HG02938 (cell line): ENCODE measurements at regions not wholly inside any gene's neighbourhood (a gene's known extent, or its start where the extent isn't known, plus 50 kb on each side); places are given as distances from the start of the nearest gene placed in this dataset.

Experiments
- ATAC-seq: cut with Tn5 transposase; IDR thresholded peaks from one replicate; pipeline ENCODE4 v1.9.1; 2021; ENCODE audit warnings: mild to moderate bottlenecking, moderate library complexity; ENCODE audit not compliant: unreplicated experiment

DNA sequence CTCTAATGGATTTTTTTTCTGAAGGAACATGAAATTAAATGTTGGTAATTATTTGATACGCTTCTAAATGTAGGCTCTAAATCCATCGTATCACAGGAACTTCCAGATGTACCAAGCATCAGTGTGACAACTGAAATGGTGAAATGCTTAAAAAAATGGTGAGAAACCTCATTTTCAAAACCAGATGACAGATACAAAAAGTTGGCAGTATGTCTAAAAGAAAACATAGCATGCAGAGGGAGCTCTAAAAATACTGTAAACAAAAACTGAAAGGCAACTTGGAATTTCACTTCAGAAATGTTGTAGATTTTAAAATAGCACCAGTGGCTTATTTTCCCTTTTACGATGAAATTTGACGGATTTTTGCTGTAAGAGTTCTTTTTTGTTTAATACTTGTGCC lies 1043.6 kb upstream of the WWC1 start:
- ATAC-seq, result no peak

DNA sequence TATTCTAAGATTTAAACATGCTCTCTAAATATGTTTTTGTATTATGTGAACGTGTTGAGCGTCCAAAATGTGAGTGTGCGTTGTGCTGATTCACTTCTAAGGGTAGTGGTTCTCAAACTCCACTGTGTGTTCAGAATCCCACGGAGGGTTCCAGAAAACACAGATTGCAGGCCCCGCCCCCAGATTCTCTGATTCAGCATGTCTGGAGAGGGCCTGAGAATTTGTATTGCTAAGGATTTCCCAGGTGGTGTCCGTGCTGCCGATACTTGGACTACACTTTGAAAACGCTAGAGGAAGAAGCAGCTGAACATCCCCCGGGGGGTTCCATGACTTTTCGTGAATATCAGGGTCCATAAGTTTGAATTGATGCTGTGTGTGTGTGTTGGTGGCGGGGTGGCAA lies 1043.2 kb upstream of the WWC1 start:
- no peak for ATAC-seq

DNA sequence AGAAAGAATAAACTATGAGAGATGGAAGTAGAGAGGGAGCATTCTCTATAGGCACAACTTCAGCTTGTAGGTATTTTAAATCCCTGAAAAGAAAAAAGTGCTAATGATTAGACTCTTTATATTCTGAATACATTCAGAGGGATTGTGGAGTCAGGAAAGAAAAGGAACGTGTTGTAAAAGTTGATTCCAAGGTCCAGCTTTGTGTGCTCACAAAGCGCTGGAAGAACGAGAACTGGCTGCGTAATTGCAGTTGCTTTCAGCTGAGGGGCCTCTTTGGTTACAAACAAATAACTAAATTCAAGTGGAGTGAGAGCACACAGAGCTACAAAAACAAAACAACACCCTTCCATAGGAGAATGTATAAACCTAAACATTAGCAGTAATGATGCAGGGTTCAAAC lies 1040.4 kb upstream of the WWC1 start:
- no peak for ATAC-seq

DNA sequence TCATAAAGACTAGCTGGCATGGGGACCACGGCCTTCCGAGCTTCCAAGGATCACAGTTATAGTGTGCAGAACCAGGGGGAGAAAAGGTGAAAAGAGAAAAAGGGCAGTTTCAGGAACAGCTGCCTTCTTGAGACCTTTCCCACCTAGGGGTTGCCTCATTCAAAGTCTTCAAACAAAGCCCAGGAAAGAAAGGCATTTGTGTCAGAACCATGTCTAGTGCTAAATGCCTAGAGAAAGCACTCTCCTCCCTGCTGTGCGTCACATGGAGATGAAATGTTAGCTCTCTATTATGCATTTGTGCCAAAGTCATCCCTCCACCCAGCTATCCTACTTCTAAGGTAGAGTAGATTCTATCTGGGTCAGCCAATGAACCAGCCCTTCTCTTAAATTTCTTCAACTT lies 1037.3 kb upstream of the WWC1 start:
- ATAC-seq, result no peak

DNA sequence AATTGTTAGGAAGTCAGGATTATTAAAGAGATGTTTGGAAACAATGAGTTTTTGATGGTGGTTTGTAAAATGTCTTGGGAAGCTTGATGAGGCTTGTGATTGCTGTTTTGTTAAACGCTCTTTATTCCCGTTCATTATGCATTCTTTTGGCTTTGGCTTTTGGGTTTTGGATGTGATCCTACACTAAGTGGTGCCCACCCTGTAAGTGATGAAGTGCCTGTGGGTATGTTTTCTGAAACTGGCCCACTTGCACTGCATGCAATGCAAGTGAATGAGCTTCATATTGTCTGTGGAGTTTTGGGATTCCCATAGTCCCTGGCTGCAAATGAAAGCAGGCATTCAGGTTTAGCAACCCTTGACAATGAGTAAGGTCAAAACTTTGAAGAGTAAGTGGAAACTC lies 1035.5 kb upstream of the WWC1 start:
- ATAC-seq, result no peak

DNA sequence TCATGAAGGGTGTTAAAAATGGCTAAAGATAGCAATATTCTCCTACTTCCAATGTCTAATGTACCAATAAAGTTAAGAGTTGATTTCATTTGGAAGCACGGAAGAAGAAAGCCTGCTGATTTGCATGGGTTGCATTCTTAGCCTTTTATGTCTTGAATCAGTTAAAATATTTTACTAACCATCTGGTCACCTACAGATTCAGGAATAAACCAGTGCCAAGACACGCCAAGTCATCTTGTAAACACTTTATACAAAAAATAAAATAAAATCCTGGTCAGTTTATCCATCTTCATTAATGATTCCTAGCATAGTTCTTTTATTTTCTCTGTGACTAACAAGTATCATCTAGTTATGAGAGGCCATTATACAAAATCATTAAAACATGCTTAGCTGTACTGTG lies 1031.6 kb upstream of the WWC1 start:
- ATAC-seq, result no peak

DNA sequence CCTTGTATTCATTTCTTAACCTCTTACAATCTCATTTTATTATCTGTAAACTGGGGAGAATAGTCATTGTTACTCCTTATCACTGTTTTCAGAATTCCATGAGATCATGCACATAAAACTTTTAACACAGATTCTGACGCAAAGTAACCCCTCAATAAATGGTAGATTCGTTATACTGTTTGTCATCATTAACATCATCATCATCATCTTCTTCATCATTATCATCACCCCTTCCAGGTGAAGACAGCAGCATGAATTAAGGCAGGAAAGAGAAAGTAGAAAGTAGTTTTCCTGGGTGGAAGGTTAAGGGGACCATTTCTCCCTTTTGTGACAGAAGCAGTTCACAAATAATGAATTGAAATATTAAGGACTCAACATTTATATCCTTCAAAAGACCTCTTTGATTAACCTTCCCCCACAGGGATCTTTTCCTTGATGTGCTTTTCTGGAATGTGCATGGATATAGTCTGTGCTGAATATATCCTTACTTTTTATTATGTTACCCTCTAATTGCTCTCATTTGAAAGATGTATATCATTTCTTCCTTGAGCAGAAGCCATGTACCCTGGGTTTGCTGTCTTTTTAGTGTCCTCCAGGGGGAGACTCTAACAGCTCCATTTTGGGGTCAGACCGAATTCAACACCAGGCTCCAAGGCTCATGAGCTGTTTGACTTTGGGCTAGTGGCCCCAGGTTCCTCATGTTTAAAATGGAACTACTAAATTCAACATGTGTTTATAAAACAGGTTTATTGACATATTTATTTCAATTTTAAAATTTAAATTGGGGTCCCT lies 1029.9 kb upstream of the WWC1 start:
- ATAC-seq, result no peak

DNA sequence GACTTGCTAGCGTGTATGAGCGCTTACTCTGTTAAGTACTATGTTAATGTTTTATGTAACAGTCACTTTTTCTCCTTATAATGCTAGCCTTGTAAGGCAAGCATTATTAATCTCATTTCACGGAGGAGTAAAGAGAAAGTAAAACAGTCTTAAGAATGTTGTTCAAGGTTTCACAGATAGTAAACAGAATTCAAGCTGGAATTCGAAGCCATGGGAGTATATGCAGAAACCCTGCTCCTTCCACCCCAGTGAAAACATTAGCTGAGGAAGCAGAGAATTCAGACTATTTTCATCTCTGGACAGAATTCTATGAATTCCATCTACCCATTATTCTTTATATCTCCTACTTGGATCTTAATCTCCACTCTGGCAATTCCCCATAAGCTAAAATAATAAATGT lies 1028.3 kb upstream of the WWC1 start:
- no peak for ATAC-seq

DNA sequence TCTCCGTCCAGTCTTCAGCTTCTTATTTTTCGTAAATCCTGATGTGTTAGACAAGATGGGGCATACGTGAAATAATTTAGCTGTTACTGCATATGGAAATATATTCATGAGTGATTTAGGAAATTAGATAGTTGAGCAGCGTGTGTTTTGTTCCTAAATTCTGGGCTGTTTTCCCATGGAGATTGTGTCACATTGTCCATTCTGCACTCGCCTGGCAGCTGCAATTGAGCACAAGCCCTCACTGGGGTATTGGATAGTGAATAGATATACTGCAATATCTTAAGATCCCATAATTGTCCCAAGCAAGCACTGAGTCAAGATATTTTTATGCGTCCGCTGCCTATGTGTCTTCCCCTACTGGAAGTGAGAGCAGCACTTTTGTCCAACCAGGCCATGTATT lies 1027.1 kb upstream of the WWC1 start:
- no peak for ATAC-seq

DNA sequence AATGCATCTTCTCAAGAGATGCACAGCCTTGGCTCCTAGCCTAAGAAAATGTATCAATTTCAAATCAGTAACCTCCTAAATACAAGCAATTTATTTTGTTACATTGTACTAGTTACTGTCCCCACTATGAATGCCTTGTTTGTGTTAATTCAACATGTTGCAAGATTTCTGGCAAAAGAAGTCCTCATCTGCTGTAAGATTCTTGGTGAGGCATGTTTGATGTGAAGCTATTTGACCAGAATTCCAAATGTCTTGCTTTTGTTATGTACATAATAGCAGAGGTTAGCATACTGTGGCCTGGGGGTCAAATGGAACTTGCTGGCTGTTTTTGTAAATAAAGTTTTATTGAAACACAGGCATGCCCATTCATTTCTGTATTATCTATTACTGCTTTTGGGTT lies 1023.1 kb upstream of the WWC1 start:
- no peak for ATAC-seq

DNA sequence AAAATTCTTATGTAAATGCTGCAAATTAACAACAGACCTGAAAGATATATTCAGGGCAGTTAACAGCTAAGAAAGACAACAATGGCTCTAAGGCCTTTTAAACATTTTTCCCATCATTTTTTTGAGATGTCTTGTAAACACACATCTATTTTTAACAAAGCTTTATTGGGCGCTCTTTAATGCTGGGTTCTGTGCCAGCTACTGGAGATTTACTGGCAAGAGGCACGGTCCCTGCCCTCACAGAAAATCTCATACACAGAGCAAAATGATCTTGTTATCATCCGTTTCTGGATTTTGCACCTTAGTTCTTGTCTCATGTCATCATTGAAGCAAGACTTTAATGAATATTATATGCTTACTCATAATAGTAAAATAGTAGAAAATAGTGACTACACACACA lies 1022.3 kb upstream of the WWC1 start:
- no peak for ATAC-seq

DNA sequence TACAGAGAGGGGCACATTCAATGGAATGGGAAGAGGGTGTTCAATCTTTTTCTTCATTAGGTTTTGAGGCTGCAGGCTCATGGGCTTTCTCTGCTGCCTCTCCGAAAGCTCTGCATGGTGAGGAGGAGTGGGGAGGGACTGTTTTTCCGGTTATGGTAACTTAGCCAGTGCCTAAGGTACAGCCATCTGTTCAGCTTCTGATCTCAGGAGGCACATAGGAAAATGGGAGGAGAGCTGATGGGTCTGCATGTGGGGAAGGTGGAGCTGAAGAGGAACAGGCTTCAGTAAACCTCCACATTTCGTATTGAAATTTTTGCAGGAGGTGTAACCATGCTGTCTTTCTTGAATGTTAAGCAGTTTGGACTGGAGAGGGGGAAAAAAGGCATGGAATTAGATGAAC lies 1020.4 kb upstream of the WWC1 start:
- ATAC-seq, result no peak

DNA sequence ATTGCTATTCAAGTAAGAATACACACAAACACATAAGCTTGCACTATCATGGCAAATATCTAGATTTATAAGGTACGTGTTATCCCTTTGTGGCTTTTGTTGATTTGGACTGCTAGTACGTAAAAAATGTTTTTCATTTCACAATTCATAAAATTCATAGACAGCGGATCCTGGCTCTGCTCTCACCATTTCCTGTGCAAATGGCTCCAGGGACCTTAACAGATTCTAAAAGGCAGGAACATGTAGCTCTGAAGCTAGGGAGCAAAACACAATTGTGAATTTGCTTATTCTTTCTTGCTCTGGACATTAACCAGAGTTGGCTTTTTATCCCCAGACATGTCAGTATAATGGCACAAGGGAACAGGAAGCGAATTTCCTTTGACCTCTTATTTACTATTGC lies 1019.9 kb upstream of the WWC1 start:
- ATAC-seq, result no peak

DNA sequence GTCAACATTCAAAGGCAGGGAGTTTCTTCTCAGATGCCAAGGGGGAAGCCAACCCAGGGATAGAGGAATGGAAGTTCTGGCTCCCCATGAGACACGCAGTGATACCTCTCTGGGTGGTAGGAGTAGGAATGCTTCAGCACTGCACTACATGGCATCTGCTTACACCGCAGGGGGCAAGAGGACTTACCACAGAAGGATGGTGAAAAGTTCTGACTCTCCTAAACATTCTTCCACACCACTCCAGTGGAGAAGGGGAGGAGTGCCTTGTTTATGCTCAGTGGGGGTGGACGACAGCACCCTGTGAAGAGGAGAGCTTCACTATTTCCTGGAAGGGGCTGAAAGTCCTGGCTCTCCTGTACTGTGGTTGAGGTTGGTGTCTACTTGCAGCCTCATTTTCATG lies 1011.3 kb upstream of the WWC1 start:
- ATAC-seq, result no peak

DNA sequence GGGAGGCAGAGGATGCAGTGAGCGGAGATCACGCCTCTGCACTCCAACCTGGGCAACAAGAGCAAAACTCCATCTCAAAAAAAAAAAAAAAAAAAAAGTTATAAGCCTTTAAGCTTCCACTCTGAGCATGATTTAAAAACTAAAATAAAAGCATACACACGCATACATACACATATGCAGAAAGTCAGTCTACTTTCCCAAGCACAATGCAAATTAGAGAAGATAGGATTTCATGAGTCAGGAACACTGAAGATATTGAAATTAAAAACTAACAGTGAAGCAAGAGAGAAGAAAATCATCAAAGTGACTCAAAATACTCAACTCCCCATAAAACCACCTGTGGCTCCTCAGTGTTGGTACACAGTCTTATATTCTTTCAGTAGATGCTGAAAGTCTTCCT lies 1009.5 kb upstream of the WWC1 start:
- ATAC-seq, result no peak

DNA sequence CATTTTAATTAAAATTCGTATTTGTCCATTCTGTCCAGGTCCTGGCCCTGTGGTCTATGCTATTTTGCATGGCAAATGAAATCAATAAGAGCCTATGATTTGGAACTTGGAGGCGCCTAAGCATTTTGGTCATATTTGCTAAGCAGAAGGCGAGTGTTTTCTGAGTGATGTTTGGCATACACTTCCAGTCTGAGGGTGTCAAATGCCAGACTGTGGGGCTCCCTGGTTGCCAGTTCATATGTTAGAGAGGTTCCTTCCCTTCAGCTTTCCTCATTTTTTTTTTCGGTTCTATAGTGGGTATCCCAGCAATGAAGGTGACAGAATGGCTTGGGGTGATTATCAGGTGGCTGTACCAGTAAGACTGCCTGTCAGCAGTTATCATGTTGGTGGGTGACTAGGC lies 1007.8 kb upstream of the WWC1 start:
- no peak for ATAC-seq

DNA sequence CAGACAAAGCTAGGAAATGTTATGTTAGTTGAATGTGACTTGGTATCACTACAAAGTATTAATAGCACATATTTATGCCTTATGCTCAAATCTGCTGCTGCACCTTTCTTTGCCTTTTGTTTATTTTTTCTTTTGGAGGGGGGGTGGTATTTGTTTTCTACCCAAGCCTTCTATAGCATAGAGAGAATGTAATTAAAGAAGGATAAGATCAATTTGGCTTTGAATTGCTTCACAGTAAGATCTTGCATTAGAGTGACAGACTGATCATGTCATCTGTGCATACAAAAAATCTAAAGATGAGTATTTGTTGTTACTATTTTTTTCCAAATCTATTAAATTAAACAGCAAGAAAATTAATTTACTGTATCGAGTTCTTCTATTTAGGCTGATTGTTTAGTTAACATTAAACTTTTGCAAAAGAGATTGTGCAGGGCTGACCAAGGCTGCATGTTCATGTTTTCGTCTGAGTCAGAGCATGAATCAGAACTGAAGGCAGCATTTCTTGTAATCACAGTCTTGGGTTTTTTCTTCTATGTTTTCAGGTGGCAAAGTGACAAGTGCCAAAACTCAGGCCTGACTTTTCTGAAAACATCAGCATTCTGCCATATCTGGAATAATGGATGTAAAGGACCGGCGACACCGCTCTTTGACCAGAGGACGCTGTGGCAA lies 1007.1 kb upstream of the WWC1 start:
- ATAC-seq, result no peak

DNA sequence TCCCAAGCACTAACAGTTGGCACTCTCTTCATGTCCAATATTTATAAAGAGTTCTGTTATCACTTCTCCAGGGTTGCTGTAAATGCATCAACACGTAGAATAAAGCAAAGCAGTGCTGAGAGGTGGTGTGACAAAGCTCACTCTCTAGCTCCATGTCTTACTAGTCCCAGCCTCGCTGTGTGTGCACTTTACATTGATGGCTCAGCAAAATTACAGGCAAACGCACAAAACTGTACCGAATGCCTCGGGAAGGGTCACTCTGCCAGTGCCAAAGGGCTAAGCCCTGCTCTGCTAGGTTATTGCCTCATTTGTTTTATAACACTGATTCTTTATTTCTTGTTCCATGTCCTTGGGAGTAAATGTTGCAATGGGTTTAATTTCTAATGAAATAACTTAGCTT lies 1005.9 kb upstream of the WWC1 start:
- ATAC-seq, result no peak

DNA sequence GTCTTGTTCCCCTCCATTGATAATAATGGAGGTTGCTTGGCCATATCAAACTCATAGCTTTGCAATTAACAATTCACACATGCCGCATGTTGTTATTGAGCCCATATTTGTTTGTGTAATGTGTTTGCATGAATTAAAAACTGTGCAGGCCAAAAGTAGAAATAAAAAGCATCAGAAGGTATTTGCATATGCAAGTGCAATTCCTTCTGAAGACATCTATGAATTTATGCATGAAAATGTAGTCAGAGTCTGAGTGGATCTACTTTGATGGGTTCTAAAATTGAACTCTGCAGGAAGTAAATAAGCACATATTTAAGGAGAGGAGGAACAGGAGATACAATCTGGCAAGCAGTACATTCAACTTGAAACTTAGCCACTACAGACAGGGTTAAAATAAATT lies 1004.6 kb upstream of the WWC1 start:
- no peak for ATAC-seq

DNA sequence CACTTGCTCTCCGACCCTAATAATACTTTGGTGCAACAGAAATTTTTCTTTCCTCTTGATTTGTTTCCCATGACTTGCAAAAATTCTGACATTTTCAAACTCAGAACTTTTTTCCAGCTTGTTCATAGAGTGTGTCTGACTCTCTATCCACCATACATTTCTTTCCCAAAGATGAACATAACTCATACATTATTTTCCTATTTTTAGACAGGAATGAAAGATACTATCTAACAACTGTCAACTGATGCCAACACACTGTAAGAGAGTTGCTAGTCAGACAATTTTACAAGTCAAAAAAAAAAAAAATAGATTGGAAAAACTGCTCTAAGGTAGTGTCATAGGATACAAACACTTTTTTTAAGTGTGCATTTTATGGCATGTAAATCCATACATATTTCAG lies 1001.0 kb upstream of the WWC1 start:
- ATAC-seq, result no peak

DNA sequence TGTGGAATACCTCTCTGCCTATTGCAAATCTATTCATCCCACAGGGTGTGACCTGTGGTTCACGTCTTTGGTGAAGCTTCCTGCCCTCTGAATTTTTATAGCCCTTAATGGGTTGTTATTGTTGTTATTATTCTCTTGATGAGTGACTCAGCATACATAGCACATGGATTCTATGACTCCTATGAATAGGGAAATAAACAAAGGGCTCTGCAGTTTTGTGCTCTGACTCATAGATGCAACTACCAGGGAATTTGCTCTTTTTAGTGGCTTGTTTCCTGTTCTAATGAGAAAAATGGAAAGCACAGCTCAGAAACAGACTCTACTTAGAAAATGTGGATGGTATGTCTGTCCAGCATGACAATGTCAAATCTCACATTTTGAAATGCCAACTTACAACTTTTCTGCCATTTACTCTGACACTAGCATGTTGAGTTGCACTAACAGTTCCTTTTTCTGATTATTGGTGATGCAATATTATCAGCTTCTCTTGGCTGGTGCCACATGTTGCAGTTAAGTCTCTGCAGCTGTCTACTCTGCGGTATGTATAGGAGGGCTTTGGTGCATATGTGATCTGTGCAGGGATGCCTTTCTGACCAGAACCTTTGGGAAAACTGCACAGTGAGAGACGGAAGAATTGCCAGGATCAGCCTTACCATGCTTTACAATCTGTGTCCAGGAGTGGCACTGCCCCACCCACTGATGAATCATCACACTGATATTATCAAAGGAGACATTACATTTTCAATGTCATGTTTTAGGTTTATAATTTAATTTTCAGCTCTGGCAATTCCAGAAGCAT lies 996.4 kb upstream of the WWC1 start:
- no peak for ATAC-seq

DNA sequence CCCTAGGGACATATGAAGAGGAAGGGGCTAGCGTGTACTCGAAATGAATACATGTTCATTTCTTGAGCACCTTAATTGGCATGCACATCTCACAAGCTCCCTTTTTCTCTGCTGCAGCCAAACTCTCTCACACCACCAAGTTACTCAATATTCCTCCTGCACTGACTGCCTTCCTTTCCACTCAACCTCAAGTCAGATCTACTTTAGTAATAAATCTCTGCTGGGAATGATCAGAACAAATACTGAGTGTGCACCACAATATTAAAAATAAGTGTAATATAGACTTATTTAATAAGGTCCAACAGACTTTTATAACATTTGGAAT lies 995.8 kb upstream of the WWC1 start:
- no peak for ATAC-seq
